Epithelial cell of esophagus (primary cell): ENCODE measurements at regions not wholly inside any gene's neighbourhood (a gene's known extent, or its start where the extent isn't known, plus 50 kb on each side); places are given as distances from the start of the nearest gene placed in this dataset.

Experiments used
- DNase-seq: peaks from one replicate; pipeline ENCODE4 v3.0.0; 2010; ENCODE audit warnings: low read depth
- H3K4me3 ChIP-seq: 2 replicates; pipeline ENCODE4 v1.5.1; 2011; ENCODE audit warnings: mild to moderate bottlenecking, low read length, control low read depth
- CTCF ChIP-seq: IDR thresholded peaks from 2 replicates; pipeline ENCODE4 v1.5.1; 2011; ENCODE audit warnings: low read depth, mild to moderate bottlenecking, low read length, control low read depth, inconsistent platforms; ENCODE audit not compliant: insufficient read depth; ENCODE audit errors: missing control alignments

GRCh38 chr7:121624958-121625357 lies 228.8 kb upstream of the FAM3C start:
- no peak for TF ChIP-seq CTCF
- no peak for DNase-seq
- no peak overlapping the region for H3K4me3 ChIP-seq

DNA sequence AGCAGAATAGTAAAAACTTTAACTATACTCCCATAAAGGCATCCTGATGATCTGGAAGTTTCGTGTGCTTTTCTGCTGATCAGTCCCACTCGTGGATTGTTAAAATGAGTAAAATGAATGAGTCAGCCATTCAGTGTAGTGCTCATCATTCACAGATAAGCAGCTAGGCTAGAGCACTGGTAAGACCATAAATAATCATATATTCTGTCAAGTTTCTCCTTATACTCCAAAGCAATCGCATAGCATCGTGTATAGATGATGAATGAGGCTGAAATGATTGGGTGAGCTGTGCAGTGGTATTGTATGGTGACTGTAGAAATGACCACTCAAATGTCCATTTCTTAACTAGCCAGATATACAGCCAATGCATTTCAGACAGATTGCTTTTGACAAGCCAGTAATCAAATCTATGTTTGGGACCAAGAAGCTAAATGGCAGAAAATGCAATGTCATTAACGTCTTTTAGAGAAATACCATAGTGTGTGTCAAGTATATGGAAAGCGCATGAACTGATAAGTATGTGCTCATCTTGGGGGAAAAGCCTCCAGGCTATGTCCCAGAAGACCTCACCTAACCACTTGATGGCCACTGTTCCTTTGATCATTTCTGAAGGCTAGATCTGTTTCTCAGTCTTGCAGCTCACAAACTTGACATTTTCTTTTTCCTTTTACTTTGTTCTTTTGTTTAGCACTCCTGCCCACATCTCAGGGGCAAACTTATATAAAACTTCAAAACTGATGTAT lies 227.2 kb upstream of the FAM3C start:
- no peak overlapping the region for H3K4me3 ChIP-seq
- no peak for TF ChIP-seq CTCF
- DNase-seq, result no peak

- H3K4me3 ChIP-seq, result no peak overlapping the region
- no peak for DNase-seq
- no peak for TF ChIP-seq CTCF
These were observed 225.8 kb upstream of the FAM3C start for GRCh38 chr7:121621937-121622336.

- no peak for DNase-seq
- H3K4me3 ChIP-seq, result no peak overlapping the region
- TF ChIP-seq CTCF, result no peak
These were observed 225.0 kb upstream of the FAM3C start for GRCh38 chr7:121620953-121621606.

DNA sequence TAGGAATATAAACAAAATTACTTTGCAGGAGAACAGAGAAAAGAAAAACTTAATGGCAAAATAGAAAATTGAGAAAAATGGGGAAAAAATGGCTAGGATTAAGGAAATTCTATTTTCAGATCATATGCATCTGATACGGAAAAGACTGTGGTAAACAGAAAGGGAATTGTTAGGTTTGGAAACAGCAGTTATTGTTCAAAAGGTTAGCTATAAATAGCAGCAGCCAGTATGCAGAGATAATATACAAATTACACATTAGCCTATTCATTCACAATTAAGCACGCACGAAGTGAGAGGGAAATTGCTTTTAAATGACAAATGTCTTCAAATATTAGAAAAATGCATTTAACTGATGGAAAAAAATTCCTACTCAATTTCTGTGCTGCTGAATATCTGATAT lies 224.1 kb upstream of the FAM3C start:
- no peak for TF ChIP-seq CTCF
- H3K4me3 ChIP-seq, result no peak overlapping the region
- DNase-seq, result no peak

DNA sequence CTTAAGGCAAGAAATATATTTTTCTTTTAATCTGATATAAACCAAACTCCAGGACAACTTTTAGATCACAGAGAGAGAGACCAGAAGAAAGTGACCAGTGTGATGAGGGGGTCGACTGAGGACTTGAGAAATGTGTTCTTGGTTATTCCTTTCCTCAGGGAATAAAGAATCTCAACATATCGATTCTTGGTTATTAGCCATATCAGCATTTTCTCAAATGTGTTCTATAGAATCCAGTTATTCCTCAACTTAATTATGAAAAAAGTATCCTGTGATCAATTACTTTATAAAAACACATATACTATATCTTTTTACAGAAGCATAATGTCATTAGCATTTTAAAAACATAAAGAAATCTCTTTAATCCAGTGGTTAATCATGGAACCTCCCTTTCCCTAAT lies 222.1 kb upstream of the FAM3C start:
- no peak for TF ChIP-seq CTCF
- no peak overlapping the region for H3K4me3 ChIP-seq
- no peak for DNase-seq

GRCh38 chr7:121610243-121610642 lies 214.1 kb upstream of the FAM3C start:
- peak; percentile 25 for DNase-seq
- no peak overlapping the region for H3K4me3 ChIP-seq
- TF ChIP-seq CTCF, result no peak
